Astrocyte (in vitro differentiated cells and primary cell): ENCODE measurements at regions not wholly inside any gene's neighbourhood (a gene's known extent, or its start where the extent isn't known, plus 50 kb on each side); places are given as distances from the start of the nearest gene placed in this dataset.
A peak's percentile ranks its signal among the peaks of the same experiment; 100 is the strongest.

Experiments used
- DNase-seq: peaks from one replicate; pipeline ENCODE4 v3.0.0-alpha.2; 2010; ENCODE audit warnings: low read depth
- FAIRE-seq: peaks from 2 replicates; lab custom pipeline; 2011; peaks lifted over from hg19 to GRCh38; lab: Jason Lieb, UNC
- H2AFZ ChIP-seq: 2 replicates; pipeline ENCODE4 v1.6.0; 2012; ENCODE audit warnings: low read depth, low read length, inconsistent platforms
- H3K27ac ChIP-seq: 2 replicates; pipeline ENCODE4 v1.5.1; 2011; ENCODE audit warnings: low read depth, low read length, inconsistent platforms
- H3K27me3 ChIP-seq: 2 replicates; pipeline ENCODE4 v1.6.0; 2011; ENCODE audit warnings: low read length, inconsistent platforms; ENCODE audit not compliant: insufficient read depth
- H3K36me3 ChIP-seq: 2 replicates; pipeline ENCODE4 v1.5.1; 2011; ENCODE audit warnings: low read length, inconsistent platforms; ENCODE audit not compliant: insufficient read depth
- H3K4me1 ChIP-seq: 2 replicates; pipeline ENCODE4 v1.5.1; 2011; ENCODE audit warnings: low read length, inconsistent platforms; ENCODE audit not compliant: insufficient read depth
- H3K4me2 ChIP-seq: 2 replicates; pipeline ENCODE4 v1.6.0; 2012; ENCODE audit warnings: low read length, inconsistent platforms
- H3K4me3 ChIP-seq: 2 replicates; pipeline ENCODE4 v1.5.1; 2011; ENCODE audit warnings: low read depth, mild to moderate bottlenecking, low read length, inconsistent platforms; ENCODE audit not compliant: insufficient read depth
- H3K79me2 ChIP-seq: 2 replicates; pipeline ENCODE4 v1.6.0; 2012; ENCODE audit warnings: mild to moderate bottlenecking, low read length, inconsistent platforms; ENCODE audit not compliant: insufficient read depth
- H3K9ac ChIP-seq: 2 replicates; pipeline ENCODE4 v1.6.0; 2012; ENCODE audit warnings: mild to moderate bottlenecking, low read length, inconsistent platforms
- H3K9me3 ChIP-seq: 2 replicates; pipeline ENCODE4 v1.5.1; 2012; ENCODE audit warnings: low read depth, mild to moderate bottlenecking, low read length, inconsistent platforms; ENCODE audit not compliant: insufficient read depth
- H4K20me1 ChIP-seq: 2 replicates; pipeline ENCODE4 v1.6.0; 2012; ENCODE audit warnings: low read length, inconsistent platforms; ENCODE audit not compliant: insufficient read depth
- H3K27ac Mint-ChIP-seq: one replicate; pipeline ENCODE4 v1.8.0; 2021; ENCODE audit warnings: mild to moderate bottlenecking, mixed read lengths; ENCODE audit not compliant: unreplicated experiment
- H3K27me3 Mint-ChIP-seq: one replicate; pipeline ENCODE4 v1.8.0; 2021; ENCODE audit warnings: low read depth, mixed read lengths; ENCODE audit not compliant: unreplicated experiment
- H3K36me3 Mint-ChIP-seq: one replicate; pipeline ENCODE4 v1.8.0; 2021; ENCODE audit warnings: low read depth, mixed read lengths; ENCODE audit not compliant: unreplicated experiment
- H3K4me1 Mint-ChIP-seq: one replicate; pipeline ENCODE4 v1.8.0; 2021; ENCODE audit warnings: low read depth, mixed read lengths; ENCODE audit not compliant: unreplicated experiment
- H3K4me3 Mint-ChIP-seq: one replicate; pipeline ENCODE4 v1.8.0; 2021; ENCODE audit warnings: mild to moderate bottlenecking, moderate library complexity, mixed read lengths; ENCODE audit not compliant: unreplicated experiment
- H3K9me3 Mint-ChIP-seq: one replicate; pipeline ENCODE4 v1.8.0; 2021; ENCODE audit warnings: mild to moderate bottlenecking, mixed read lengths; ENCODE audit not compliant: unreplicated experiment
- EZH2 ChIP-seq: IDR thresholded peaks from 2 replicates; pipeline ENCODE4 v1.6.1; 2012; ENCODE audit warnings: mild to moderate bottlenecking, low read length, inconsistent platforms; ENCODE audit not compliant: insufficient read depth
- TF ChIP-seq, protein P1 (sequence below): IDR thresholded peaks from 2 replicates; pipeline ENCODE4 v1.5.1; 2011; ENCODE audit warnings: low read depth, mild to moderate bottlenecking, inconsistent platforms, low read length, moderate library complexity; ENCODE audit not compliant: insufficient read depth

DNA sequence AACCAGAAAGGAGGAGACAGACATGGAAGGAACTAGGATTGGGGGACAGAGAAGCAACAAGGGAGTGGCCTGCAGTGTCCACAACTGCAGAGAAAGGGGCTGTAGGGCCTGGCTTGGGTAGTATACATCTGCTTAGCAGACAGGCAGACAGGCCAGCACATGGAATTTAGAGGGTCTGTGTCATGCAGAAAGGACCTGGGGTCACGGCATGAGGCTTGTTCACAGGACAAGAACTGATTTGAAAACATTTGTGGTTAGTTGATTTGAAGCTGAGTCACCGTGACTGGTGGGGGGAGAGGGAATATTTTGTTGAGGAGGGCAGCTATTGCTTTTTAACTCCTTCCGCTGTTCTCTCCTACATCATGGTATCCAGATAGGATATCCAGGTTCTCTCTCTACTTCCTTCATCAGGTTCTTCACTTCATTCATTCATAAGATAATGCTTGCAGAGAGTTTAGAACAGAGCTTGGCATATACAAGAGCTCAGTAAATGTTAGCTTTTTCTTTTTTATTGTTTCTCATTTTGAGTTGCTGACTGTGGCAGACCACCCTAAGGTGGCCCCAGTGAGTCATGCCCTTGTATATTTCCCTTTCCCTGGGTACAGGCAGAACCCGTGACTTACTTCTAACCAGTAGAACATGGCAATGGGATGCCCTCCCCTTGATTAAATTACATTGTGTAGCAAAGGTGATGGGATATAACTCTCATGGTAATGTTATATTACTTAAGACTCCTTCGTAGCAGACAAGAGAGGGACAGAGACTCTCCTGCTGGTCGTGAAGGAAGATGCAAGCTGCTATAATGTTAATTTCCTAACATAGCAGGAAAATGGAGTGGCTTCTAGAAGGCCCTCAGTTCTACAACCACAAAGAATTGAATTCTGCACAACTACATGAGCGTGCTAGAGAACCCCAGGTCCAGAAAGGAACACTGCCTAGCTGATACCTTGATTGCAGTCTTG lies 95.0 kb upstream of the NMNAT3 start:
- no peak overlapping the region for H3K4me3 Mint-ChIP-seq
- Histone ChIP-seq H4K20me1 (no peaks in the 10 kb centered on the region), H3K36me3 (no peaks in the 10 kb centered on the region), H2AFZ (no peak overlapping the region), H3K9ac (peak overlapping the region; percentile 64), H3K79me2 (no peaks in the 10 kb centered on the region), H3K9me3 (no peaks in the 10 kb centered on the region), H3K27ac (peak overlapping the region; percentile 79), H3K4me3 (peak overlapping the region; percentile 0), H3K4me2 (peak overlapping the region; percentile 56), H3K27me3 (no peaks in the 10 kb centered on the region), H3K4me1 (peaks cover 38% of the 10 kb centered on the region)
- no peaks in the 10 kb centered on the region for H3K9me3 Mint-ChIP-seq
- peak; percentile 99 for DNase-seq
- H3K27ac Mint-ChIP-seq: peak overlapping the region; percentile 96
- H3K4me1 Mint-ChIP-seq: peaks cover 48% of the 10 kb centered on the region
- peaks cover 2% of the 10 kb centered on the region for H3K36me3 Mint-ChIP-seq
- FAIRE-seq: peak; percentile 66
- TF ChIP-seq, protein P1, sequence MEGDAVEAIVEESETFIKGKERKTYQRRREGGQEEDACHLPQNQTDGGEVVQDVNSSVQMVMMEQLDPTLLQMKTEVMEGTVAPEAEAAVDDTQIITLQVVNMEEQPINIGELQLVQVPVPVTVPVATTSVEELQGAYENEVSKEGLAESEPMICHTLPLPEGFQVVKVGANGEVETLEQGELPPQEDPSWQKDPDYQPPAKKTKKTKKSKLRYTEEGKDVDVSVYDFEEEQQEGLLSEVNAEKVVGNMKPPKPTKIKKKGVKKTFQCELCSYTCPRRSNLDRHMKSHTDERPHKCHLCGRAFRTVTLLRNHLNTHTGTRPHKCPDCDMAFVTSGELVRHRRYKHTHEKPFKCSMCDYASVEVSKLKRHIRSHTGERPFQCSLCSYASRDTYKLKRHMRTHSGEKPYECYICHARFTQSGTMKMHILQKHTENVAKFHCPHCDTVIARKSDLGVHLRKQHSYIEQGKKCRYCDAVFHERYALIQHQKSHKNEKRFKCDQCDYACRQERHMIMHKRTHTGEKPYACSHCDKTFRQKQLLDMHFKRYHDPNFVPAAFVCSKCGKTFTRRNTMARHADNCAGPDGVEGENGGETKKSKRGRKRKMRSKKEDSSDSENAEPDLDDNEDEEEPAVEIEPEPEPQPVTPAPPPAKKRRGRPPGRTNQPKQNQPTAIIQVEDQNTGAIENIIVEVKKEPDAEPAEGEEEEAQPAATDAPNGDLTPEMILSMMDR: peak; percentile 15
- TF ChIP-seq EZH2: no peak
- H3K27me3 Mint-ChIP-seq: peaks cover 4% of the 10 kb centered on the region

GRCh38 chr3:139771331-139771730 lies 93.6 kb upstream of the NMNAT3 start:
- peaks cover 38% of the 10 kb centered on the region for H3K4me1 ChIP-seq
- H3K27ac Mint-ChIP-seq: peak overlapping the region; percentile 96
- no peak overlapping the region for H3K9ac ChIP-seq
- H3K9me3 ChIP-seq: no peaks in the 10 kb centered on the region
- no peak overlapping the region for H3K27ac ChIP-seq
- H2AFZ ChIP-seq: no peak overlapping the region
- H3K4me1 Mint-ChIP-seq: peaks cover 48% of the 10 kb centered on the region
- H3K27me3 Mint-ChIP-seq: peaks cover 4% of the 10 kb centered on the region
- H3K79me2 ChIP-seq: no peaks in the 10 kb centered on the region
- no peak for TF ChIP-seq EZH2
- no peak overlapping the region for H3K4me2 ChIP-seq
- H3K4me3 Mint-ChIP-seq: no peak overlapping the region
- peak; percentile 9 for DNase-seq
- no peak overlapping the region for H3K4me3 ChIP-seq
- H3K36me3 Mint-ChIP-seq: peaks cover 2% of the 10 kb centered on the region
- H3K36me3 ChIP-seq: no peaks in the 10 kb centered on the region
- FAIRE-seq: no peak
- no peaks in the 10 kb centered on the region for H3K9me3 Mint-ChIP-seq
- H3K27me3 ChIP-seq: no peaks in the 10 kb centered on the region
- no peaks in the 10 kb centered on the region for H4K20me1 ChIP-seq

DNA sequence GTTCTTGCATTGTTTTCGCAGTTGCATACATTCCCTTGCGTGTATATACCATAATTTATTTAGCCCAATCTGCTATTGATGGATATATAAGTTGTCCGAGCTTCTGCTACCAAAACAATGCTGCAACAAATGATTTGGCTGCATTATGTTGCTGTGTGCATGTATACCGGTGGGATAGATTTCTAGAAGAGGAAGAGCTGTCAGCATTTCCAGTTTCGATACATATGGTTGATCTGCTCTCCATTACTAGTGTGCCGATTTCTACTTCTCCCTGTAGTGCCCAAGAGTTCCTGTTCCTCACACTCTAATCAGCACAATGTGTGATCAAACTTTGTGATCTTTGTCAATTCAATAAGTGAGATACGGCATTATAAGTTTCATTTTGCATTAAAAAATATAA lies 92.8 kb upstream of the NMNAT3 start:
- Histone ChIP-seq H3K4me3 (no peak overlapping the region), H3K27me3 (no peaks in the 10 kb centered on the region), H3K4me1 (peaks cover 42% of the 10 kb centered on the region), H3K36me3 (no peaks in the 10 kb centered on the region), H3K27ac (no peak overlapping the region), H3K79me2 (no peaks in the 10 kb centered on the region), H3K9ac (no peak overlapping the region), H4K20me1 (no peaks in the 10 kb centered on the region), H3K9me3 (no peaks in the 10 kb centered on the region), H2AFZ (no peak overlapping the region), H3K4me2 (no peak overlapping the region)
- Mint-ChIP-seq H3K4me1 (peaks cover 45% of the 10 kb centered on the region), H3K27me3 (peaks cover 4% of the 10 kb centered on the region), H3K27ac (no peak overlapping the region), H3K9me3 (no peaks in the 10 kb centered on the region), H3K36me3 (no peaks in the 10 kb centered on the region), H3K4me3 (no peak overlapping the region)
- FAIRE-seq (no peak), DNase-seq (no peak)
- TF ChIP-seq, protein P1: no peak
- no peak for TF ChIP-seq EZH2
